PC-3 (cell line): ENCODE measurements at regions not wholly inside any gene's neighbourhood (a gene's known extent, or its start where the extent isn't known, plus 50 kb on each side); places are given as distances from the start of the nearest gene placed in this dataset.
A peak's percentile ranks its signal among the peaks of the same experiment; 100 is the strongest.

Source experiments
- ATAC-seq: fragments of 200-7000 bp; cut with Tn5 transposase; 2 replicates; pipeline ENCODE4 v1.9.1; 2020; ENCODE audit warnings: mild to moderate bottlenecking, moderate library complexity
- BruUV-seq: library from RNA; stranded (reverse); fragments of 400-500 nt; replicated peaks from 2 replicates; lab custom pipeline; 2021; lab: Mats Ljungman, UMichigan
- CTCF ChIA-PET: fragments of 300-600 bp; sonication (Branson Sonifier 250); formaldehyde crosslinking; loops from one replicate; lab custom pipeline; 2022; ENCODE audit warnings: antibody characterized with exemption; lab: Charles Lee
- POLR2A ChIA-PET: fragments of 300-600 bp; sonication (Branson Sonifier 250); formaldehyde crosslinking; loops from one replicate; lab custom pipeline; 2022; ENCODE audit warnings: antibody characterized with exemption; ENCODE audit not compliant: unreplicated experiment; lab: Charles Lee
- DNase-seq: peaks from one replicate; pipeline ENCODE4 v3.0.0-alpha.2; 2015
- H2AFZ ChIP-seq: fragments of 300-600 bp; sonication (generic); 2 replicates; pipeline ENCODE4 v1.6.0; 2016; ENCODE audit warnings: antibody characterized with exemption, low read length
- H3F3A ChIP-seq: fragments of 300-600 bp; sonication (generic); one replicate; pipeline ENCODE4 v1.6.0; 2017; ENCODE audit warnings: antibody characterized with exemption, low read length, control low read depth, mild to moderate bottlenecking; ENCODE audit not compliant: unreplicated experiment
- H3K27ac ChIP-seq: fragments of 300-600 bp; sonication (generic); 2 replicates; pipeline ENCODE4 v1.5.1; 2016; ENCODE audit warnings: mild to moderate bottlenecking, low read length
- H3K27me3 ChIP-seq: fragments of 300-600 bp; sonication (generic); 2 replicates; pipeline ENCODE4 v1.6.1; 2016; ENCODE audit warnings: low read length, mixed read lengths
- H3K36me3 ChIP-seq: fragments of 300-600 bp; sonication (generic); 2 replicates; pipeline ENCODE4 v1.6.1; 2016; ENCODE audit warnings: low read depth, mixed run types, low read length, mixed read lengths
- H3K4me1 ChIP-seq: fragments of 300-600 bp; sonication (generic); 2 replicates; pipeline ENCODE4 v1.5.1; 2016; ENCODE audit warnings: low read length; ENCODE audit not compliant: insufficient read depth
- H3K4me2 ChIP-seq: fragments of 300-600 bp; sonication (generic); 2 replicates; pipeline ENCODE4 v1.6.0; 2016; ENCODE audit warnings: low read length
- H3K4me3 ChIP-seq: fragments of 300-600 bp; sonication (generic); 2 replicates; pipeline ENCODE4 v1.5.1; 2016; ENCODE audit warnings: mild to moderate bottlenecking, low read length, mixed read lengths
- H3K79me2 ChIP-seq: fragments of 300-600 bp; sonication (generic); 2 replicates; pipeline ENCODE4 v1.6.1; 2017; ENCODE audit warnings: low read length, mixed read lengths
- H3K9ac ChIP-seq: fragments of 300-600 bp; sonication (generic); 2 replicates; pipeline ENCODE4 v1.6.0; 2016; ENCODE audit warnings: mild to moderate bottlenecking, low read length
- H3K9me2 ChIP-seq: fragments of 300-600 bp; sonication (generic); replicated peaks from 2 replicates; pipeline ENCODE4 v1.6.1; 2016; ENCODE audit warnings: mixed run types, low read length, mixed read lengths
- H3K9me3 ChIP-seq: fragments of 300-600 bp; sonication (generic); 2 replicates; pipeline ENCODE4 v1.6.1; 2016; ENCODE audit warnings: low read length, mixed read lengths
- H4K20me1 ChIP-seq: fragments of 300-600 bp; sonication (generic); 2 replicates; pipeline ENCODE4 v1.6.1; 2016; ENCODE audit warnings: low read length, mixed read lengths
- CTCF ChIP-seq: fragments of 300-600 bp; sonication (generic); conservative IDR thresholded peaks from 2 replicates; pipeline ENCODE4 v1.5.1; 2017; ENCODE audit warnings: antibody characterized with exemption, low read depth, mild to moderate bottlenecking, low read length
- EZH2 ChIP-seq: fragments of 300-600 bp; sonication (generic); IDR thresholded peaks from one replicate; pipeline ENCODE4 v1.6.1; 2017; ENCODE audit warnings: antibody characterized with exemption, mild to moderate bottlenecking, low read length; ENCODE audit not compliant: unreplicated experiment
- EZH2phosphoT487 ChIP-seq: fragments of 300-600 bp; sonication (generic); IDR thresholded peaks from 2 replicates; pipeline ENCODE4 v1.6.1; 2018; ENCODE audit warnings: mild to moderate bottlenecking, antibody characterized with exemption, low read length, borderline replicate concordance
- intact Hi-C: fragments of 100-400 bp; cut with micrococcal nuclease; formaldehyde crosslinking; loops from 2 replicates; pipeline ENCODE4 v1.9.0; 2023

- ATAC-seq (no peak), DNase-seq (peak; percentile 3)
- Histone ChIP-seq H3K27me3 (peaks cover 29% of the 10 kb centered on the region), H3K9me3 (no peaks in the 10 kb centered on the region), H3K9ac (no peak overlapping the region), H3K4me3 (no peak overlapping the region), H2AFZ (no peak overlapping the region), H3K27ac (no peak overlapping the region), H3K4me2 (no peak overlapping the region), H3K36me3 (no peaks in the 10 kb centered on the region), H3F3A (no peaks in the 10 kb centered on the region), H3K79me2 (no peaks in the 10 kb centered on the region), H3K9me2 (no peaks in the 10 kb centered on the region), H3K4me1 (no peaks in the 10 kb centered on the region), H4K20me1 (no peaks in the 10 kb centered on the region)
- intact Hi-C loops: no loop called here
- CTCF ChIA-PET: no interaction called here
- POLR2A ChIA-PET: no interaction called here
- no TSS peak for BruUV-seq
- no peak for TF ChIP-seq EZH2
- TF ChIP-seq CTCF: no peak
- TF ChIP-seq EZH2phosphoT487: no peak
Measured at GRCh38 chrX:27522500-27522899, 59.4 kb upstream of the PPP4R3C start.

- BruUV-seq: no TSS peak
- no peak overlapping the region for H2AFZ ChIP-seq
- no peaks in the 10 kb centered on the region for H3K36me3 ChIP-seq
- no peaks in the 10 kb centered on the region for H3K9me2 ChIP-seq
- TF ChIP-seq EZH2: no peak
- TF ChIP-seq CTCF: no peak
- no peak for TF ChIP-seq EZH2phosphoT487
- no peak overlapping the region for H3K4me3 ChIP-seq
- CTCF ChIA-PET: no interaction called here
- no peaks in the 10 kb centered on the region for H4K20me1 ChIP-seq
- H3K9ac ChIP-seq: no peak overlapping the region
- POLR2A ChIA-PET: no interaction called here
- H3F3A ChIP-seq: no peaks in the 10 kb centered on the region
- ATAC-seq (no peak), DNase-seq (no peak)
- no peak overlapping the region for H3K27ac ChIP-seq
- intact Hi-C loops: no loop called here
- peak overlapping the region; percentile 10; the same call in 1 of the 2 replicates for H3K4me2 ChIP-seq
- no peaks in the 10 kb centered on the region for H3K79me2 ChIP-seq
- no peaks in the 10 kb centered on the region for H3K9me3 ChIP-seq
- peaks cover 29% of the 10 kb centered on the region for H3K27me3 ChIP-seq
- H3K4me1 ChIP-seq: no peaks in the 10 kb centered on the region
Measured at GRCh38 chrX:27519226-27519625, 56.1 kb upstream of the PPP4R3C start.
